Tibial nerve (tissue), 4 donors: ENCODE measurements at regions not wholly inside any gene's neighbourhood (a gene's known extent, or its start where the extent isn't known, plus 50 kb on each side); places are given as distances from the start of the nearest gene placed in this dataset.

Experiments used
- DNase-seq, 2 donors: peaks; one replicate each; pipeline ENCODE4 v3.0.0-alpha.2; 2019; ENCODE audit warnings: low spot score in 2 of 2
- H3K27ac ChIP-seq, 4 donors: fragments of 200-600 bp; sonication (generic) in 3 of 4; one replicate each; pipeline ENCODE4 v1.5.1; 2017 to 2019; ENCODE audit warnings: mild to moderate bottlenecking in 1 of 4
- H3K27me3 ChIP-seq, 2 donors: fragments of 200-600 bp; sonication (generic) in 1 of 2; one replicate each; pipeline versions ENCODE4 v1.5.1 to v1.6.0; 2017 to 2019
- H3K36me3 ChIP-seq, 3 donors: fragments of 200-600 bp; sonication (generic); one replicate each; pipeline ENCODE4 v1.5.1; 2018 to 2019
- H3K4me1 ChIP-seq, 4 donors: fragments of 200-600 bp; sonication (generic) in 3 of 4; one replicate each; pipeline ENCODE4 v1.5.1; 2017 to 2019
- H3K4me3 ChIP-seq, 4 donors: fragments of 200-600 bp; sonication (generic) in 3 of 4; one replicate each; pipeline ENCODE4 v1.5.1; 2017 to 2019; ENCODE audit warnings: mild to moderate bottlenecking in 1 of 4, moderate library complexity in 1 of 4
- H3K9me3 ChIP-seq, 4 donors: fragments of 200-600 bp; sonication (generic) in 3 of 4; one replicate each; pipeline ENCODE4 v1.5.1; 2017 to 2019
- EP300 ChIP-seq, 2 donors: sonication (generic); formaldehyde crosslinking; IDR thresholded peaks; one replicate each; pipeline ENCODE4 v1.6.1; 2017; ENCODE audit warnings: antibody characterized with exemption in 2 of 2, mild to moderate bottlenecking in 1 of 2
- POLR2A ChIP-seq, 2 donors: fragments of 450-650 bp; IDR thresholded peaks; one replicate each; pipeline ENCODE4 v1.6.1; 2017; ENCODE audit warnings: antibody characterized with exemption in 2 of 2, mild to moderate bottlenecking in 2 of 2, moderate library complexity in 2 of 2
- WGBS, 2 donors: methylation state at CpG; one replicate each; pipeline ENCODE4 v1.1.5; 2018; 5-methylcytosine and 5-hydroxymethylcytosine counted together
- TF ChIP-seq, protein P1 (sequence below), 5 experiments: fragments of 200-600 bp in 3 of 5; fragments of 450-650 bp in 2 of 5; sonication (generic) in 3 of 5; IDR thresholded peaks; one replicate each; pipeline ENCODE4 v1.5.1; 2016 to 2019; ENCODE audit warnings: antibody characterized with exemption in 5 of 5, mild to moderate bottlenecking in 3 of 5, moderate library complexity in 2 of 5

DNA sequence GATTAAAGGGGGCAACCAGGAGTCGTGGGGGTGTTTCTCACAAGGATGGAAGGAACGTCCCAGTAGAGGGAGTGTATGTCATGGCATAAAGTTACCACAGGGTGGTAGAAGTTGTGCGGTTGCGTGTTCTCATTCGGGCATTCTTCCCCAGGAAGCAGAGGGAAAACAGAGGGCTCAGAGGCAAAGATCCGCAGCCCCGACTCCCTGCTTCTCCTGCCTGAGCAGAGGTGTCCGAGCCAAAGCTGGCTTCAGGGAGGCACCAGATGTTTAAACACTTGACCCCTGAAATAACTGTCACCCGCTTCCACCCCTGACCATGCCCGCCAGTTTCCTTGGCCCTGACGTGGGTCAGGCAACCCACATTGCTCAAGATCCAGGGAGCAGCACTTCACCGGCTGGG lies 83.7 kb downstream of the EN1 start:
- Histone ChIP-seq H3K9me3 (no peaks in the 10 kb centered on the region), H3K36me3 (no peaks in the 10 kb centered on the region), H3K27ac (no peak overlapping the region), H3K4me1 (no peaks in the 10 kb centered on the region), H3K4me3 (no peak overlapping the region), H3K27me3 (peaks cover 0 to 7% of the 10 kb centered on the region in 2 donors)
- TF ChIP-seq POLR2A (IDR thresholded peaks at IDR 0.05) (no peak), EP300 (IDR thresholded peaks at IDR 0.05) (no peak)
- TF ChIP-seq, protein P1, sequence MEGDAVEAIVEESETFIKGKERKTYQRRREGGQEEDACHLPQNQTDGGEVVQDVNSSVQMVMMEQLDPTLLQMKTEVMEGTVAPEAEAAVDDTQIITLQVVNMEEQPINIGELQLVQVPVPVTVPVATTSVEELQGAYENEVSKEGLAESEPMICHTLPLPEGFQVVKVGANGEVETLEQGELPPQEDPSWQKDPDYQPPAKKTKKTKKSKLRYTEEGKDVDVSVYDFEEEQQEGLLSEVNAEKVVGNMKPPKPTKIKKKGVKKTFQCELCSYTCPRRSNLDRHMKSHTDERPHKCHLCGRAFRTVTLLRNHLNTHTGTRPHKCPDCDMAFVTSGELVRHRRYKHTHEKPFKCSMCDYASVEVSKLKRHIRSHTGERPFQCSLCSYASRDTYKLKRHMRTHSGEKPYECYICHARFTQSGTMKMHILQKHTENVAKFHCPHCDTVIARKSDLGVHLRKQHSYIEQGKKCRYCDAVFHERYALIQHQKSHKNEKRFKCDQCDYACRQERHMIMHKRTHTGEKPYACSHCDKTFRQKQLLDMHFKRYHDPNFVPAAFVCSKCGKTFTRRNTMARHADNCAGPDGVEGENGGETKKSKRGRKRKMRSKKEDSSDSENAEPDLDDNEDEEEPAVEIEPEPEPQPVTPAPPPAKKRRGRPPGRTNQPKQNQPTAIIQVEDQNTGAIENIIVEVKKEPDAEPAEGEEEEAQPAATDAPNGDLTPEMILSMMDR (IDR thresholded peaks at IDR 0.05): no peak
- no peak for DNase-seq
- 34 to 37% methylated on average over 12 of the region's 12 CpGs for WGBS, 2 donors

DNA sequence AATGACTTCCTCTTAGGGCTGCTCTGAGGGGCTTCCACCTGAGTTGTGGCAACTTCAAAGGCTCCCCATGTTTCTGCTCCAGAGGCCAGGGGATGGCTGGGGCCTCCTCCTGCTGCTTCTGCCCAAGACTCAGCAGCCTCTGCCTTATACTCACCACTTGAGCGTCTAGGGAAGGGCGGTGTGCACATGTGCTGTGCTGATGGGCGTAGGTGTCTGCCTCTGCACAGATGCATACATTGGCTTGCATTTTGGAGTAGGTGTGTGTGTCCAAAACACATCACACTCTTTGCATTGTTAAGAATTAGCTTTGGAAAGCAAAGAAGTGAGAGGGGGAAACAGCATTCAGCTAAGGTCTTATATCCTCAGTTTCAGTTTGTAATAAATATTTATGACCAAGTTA lies 85.2 kb downstream of the EN1 start:
- Histone ChIP-seq H3K4me3 (no peak overlapping the region), H3K4me1 (no peaks in the 10 kb centered on the region), H3K36me3 (no peaks in the 10 kb centered on the region), H3K9me3 (no peaks in the 10 kb centered on the region), H3K27ac (no peak overlapping the region), H3K27me3 (peaks cover 0 to 7% of the 10 kb centered on the region in 2 donors)
- WGBS, 2 donors: 61 to 71% methylated on average over 3 of the region's 3 CpGs
- no peak for DNase-seq
- TF ChIP-seq, protein P1 (IDR thresholded peaks at IDR 0.05): no peak
- TF ChIP-seq POLR2A (IDR thresholded peaks at IDR 0.05) (no peak), EP300 (IDR thresholded peaks at IDR 0.05) (no peak)

DNA sequence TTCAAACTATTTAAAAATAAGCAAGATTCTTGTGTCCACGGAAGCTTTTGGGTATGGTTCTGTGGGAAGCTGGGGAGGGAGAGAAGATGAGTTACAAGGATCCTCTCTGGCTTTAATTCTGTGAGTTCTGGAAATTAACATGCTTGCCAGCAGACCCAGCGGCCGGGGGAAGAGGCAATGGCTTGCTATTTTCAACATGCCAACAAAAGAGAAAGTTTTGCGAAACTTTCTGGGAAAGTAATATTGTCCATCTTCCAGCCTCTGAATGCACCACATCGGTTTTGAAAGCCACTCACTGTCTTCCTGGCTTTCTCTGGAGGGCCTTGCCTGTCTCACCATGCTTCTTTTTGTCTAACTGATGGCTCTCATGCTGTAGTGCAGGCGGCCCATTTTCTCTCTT lies 85.7 kb downstream of the EN1 start:
- DNase-seq: no peak
- H3K4me1 ChIP-seq: no peaks in the 10 kb centered on the region
- H3K36me3 ChIP-seq: no peaks in the 10 kb centered on the region
- TF ChIP-seq, protein P1 (IDR thresholded peaks at IDR 0.05): no peak
- TF ChIP-seq POLR2A (IDR thresholded peaks at IDR 0.05) (no peak), EP300 (IDR thresholded peaks at IDR 0.05) (no peak)
- no peak overlapping the region for H3K27ac ChIP-seq
- 73 to 74% methylated on average over 6 of the region's 6 CpGs for WGBS, 2 donors
- no peaks in the 10 kb centered on the region for H3K9me3 ChIP-seq
- peaks cover 0 to 7% of the 10 kb centered on the region in 2 donors for H3K27me3 ChIP-seq
- no peak overlapping the region for H3K4me3 ChIP-seq

DNA sequence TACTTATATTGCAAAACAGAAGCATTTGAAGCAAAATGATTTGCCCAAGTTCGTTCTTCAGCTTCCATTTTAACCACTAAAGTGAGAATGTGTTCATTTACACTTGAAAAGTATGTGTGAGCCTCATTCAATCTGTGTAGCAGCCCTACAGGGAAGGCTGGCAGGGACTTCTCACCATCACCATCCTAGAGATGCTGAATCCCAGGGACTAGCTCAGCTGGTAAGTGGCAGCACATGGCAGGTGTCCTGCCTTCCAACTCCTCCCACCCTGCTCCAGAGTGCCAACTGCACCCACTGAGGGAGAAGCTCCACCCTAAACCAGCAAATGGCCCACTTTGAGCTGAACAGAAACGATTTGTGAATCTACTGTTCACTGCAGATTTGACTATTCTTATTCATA lies 91.5 kb downstream of the EN1 start:
- WGBS, 2 donors: 28 to 30% methylated on average over 2 of the region's 2 CpGs
- no peak for DNase-seq
- Histone ChIP-seq H3K4me1 (no peaks in the 10 kb centered on the region), H3K27ac (no peak overlapping the region), H3K9me3 (no peaks in the 10 kb centered on the region), H3K27me3 (no peaks in the 10 kb centered on the region), H3K4me3 (no peak overlapping the region), H3K36me3 (no peaks in the 10 kb centered on the region)
- no peak for TF ChIP-seq EP300 (IDR thresholded peaks at IDR 0.05)
- no peak for TF ChIP-seq POLR2A (IDR thresholded peaks at IDR 0.05)
- TF ChIP-seq, protein P1 (IDR thresholded peaks at IDR 0.05): no peak

DNA sequence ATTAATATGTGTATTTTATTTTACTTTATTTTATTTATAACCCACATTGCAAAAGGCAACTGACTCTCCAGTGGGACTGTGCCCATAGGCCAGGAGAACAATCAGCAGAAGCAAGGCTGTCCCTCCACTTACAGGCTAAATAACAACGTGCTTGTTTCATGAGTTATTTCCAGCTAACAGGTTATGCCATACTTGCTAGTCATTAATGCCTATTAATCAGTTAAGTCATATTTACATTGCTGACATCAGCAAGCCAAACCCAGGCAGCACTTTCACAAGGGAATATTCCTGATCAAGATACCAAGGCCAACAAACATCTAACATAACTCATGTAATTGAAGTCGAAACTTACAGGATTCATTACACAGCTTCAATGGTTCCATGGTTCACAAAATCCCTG lies 92.1 kb downstream of the EN1 start:
- WGBS, 2 donors: 54 to 70% methylated on average over 2 of the region's 2 CpGs
- Histone ChIP-seq H3K27me3 (no peaks in the 10 kb centered on the region), H3K4me1 (no peaks in the 10 kb centered on the region), H3K4me3 (no peak overlapping the region), H3K36me3 (no peaks in the 10 kb centered on the region), H3K9me3 (no peaks in the 10 kb centered on the region), H3K27ac (no peak overlapping the region)
- DNase-seq: no peak
- TF ChIP-seq EP300 (IDR thresholded peaks at IDR 0.05): no peak
- TF ChIP-seq, protein P1 (IDR thresholded peaks at IDR 0.05): no peak
- no peak for TF ChIP-seq POLR2A (IDR thresholded peaks at IDR 0.05)
